ENCODE measurements at regions not wholly inside any gene's neighbourhood (a gene's known extent, or its start where the extent isn't known, plus 50 kb on each side); places are given as distances from the start of the nearest gene placed in this dataset.

DNA sequence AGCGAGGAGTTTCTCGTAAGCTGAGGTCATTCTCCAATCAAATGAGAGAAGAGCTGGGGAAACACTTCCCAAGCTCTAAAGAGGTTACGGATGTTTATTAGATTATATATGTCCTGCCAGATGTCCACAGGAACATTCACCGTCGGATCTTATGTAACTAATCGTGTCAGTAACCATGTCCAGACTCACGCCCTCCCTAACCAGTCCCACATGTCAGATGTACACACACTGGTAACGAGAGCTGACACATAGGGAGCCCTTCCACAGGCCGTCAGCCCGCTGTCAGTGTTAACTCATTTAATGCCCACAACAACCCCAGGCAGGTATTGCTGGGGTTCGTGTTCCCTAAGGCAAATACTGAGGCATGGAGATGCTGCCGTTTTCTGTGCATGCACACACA is 223.7 kb upstream of the RTL1 start:
- H3K9ac ChIP-seq (ENCODE audit: insufficient read length), result no peak overlapping the region
- no peaks in the 10 kb centered on the region for H3K36me3 ChIP-seq (ENCODE audit: insufficient read depth, low read length)
- H3K27ac ChIP-seq, result no peak overlapping the region
- H3K4me3 ChIP-seq, result no peak overlapping the region
- TF ChIP-seq EZH2 (IDR thresholded peaks at IDR 0.05) (no peak), POLR2AphosphoS5 (IDR thresholded peaks at IDR 0.05; ENCODE audit: borderline replicate concordance, low read depth, low read length) (no peak), FOXP2 (optimal IDR thresholded peaks at IDR 0.05; ENCODE audit: control extremely low read depth, extremely low read length, insufficient read depth) (no peak)
- H3K9me3 ChIP-seq (ENCODE audit: low read depth, low read length), result no peaks in the 10 kb centered on the region
- DNase-seq (ENCODE audit: low read depth, low spot score), result no peak

DNA sequence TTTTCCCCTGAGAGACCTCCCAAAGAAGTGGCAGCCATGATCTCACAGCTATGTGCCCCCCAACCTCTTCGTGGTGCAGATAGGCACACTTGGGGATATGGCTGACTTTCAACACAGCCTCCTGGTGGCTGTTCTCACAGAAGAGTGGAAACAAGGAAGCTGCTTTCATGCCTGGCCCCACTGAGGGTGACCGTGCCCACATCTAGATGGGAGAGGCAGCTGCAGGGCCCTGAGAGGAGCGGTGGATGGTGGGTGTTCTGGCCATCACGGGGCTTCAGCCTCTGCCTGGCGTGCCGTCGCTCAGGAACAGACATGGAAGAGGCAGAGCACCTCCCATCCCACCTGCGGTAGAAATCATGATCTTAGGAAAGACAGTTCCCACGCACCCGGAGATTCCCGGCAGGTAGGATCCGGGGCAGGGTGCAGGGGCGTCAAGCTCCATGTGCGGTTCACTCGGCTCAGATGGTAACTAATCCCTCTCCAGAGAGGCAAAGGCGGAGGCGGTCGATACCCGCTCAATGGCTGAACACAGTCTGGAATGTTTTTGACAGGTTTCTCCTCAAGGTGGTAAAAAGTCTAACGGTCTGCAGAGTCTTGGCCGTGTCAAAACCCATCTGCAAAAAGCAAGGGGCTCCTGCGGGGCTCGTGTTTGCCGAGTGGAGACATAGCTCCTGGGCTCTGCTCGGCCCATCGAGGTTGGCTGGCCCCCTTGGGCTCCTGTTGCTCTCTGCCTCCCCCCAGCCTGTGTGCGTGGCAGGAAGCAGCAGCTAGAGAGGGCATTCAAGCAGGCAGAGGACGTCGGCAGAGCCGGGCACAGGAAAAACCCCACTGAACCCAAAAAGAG is 225.2 kb upstream of the RTL1 start:
- Histone ChIP-seq H3K4me3 (no peak overlapping the region), H3K9ac (ENCODE audit: insufficient read length) (no peak overlapping the region), H3K36me3 (ENCODE audit: insufficient read depth, low read length) (no peaks in the 10 kb centered on the region), H3K27ac (no peak overlapping the region), H3K9me3 (ENCODE audit: low read depth, low read length) (no peaks in the 10 kb centered on the region)
- no peak for TF ChIP-seq POLR2AphosphoS5 (IDR thresholded peaks at IDR 0.05; ENCODE audit: borderline replicate concordance, low read depth, low read length)
- no peak for TF ChIP-seq FOXP2 (optimal IDR thresholded peaks at IDR 0.05; ENCODE audit: control extremely low read depth, extremely low read length, insufficient read depth)
- no peak for DNase-seq (ENCODE audit: low read depth, low spot score)

DNA sequence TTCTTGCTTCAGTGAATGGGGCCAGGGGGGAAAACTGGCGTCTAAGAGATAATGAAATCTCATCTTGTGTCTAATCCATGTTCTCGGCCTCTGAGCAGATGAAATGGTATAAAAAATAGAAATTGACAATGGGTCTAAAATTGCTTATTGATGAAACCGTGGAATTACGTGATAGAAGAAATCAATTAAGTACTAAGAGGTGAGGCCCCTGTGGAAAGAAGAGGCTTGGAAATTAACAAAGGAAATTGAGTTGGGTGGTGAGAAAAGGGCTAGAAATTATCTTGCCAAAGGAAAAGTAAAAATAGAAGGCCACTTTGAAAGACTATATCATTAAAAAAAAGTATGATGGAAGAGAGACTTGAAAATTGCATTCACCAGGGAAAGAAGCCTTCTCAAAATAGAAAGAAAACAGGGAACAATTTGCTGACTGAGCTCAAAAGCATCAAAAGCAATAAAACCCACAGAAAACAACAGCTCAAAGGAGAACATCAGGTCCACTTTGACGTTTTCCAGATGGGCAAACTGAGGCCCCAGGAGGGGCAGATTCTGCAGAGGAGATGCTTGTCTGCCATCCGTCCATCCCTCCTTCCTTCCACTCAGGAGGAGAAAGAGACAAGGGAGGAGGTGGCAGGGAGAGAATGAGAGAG is 226.1 kb upstream of the RTL1 start:
- Histone ChIP-seq H3K9ac (ENCODE audit: insufficient read length) (no peak overlapping the region), H3K36me3 (ENCODE audit: insufficient read depth, low read length) (no peaks in the 10 kb centered on the region), H3K9me3 (ENCODE audit: low read depth, low read length) (no peaks in the 10 kb centered on the region), H3K4me3 (no peak overlapping the region), H3K27ac (no peak overlapping the region)
- no peak for DNase-seq (ENCODE audit: low read depth, low spot score)
- TF ChIP-seq FOXP2 (optimal IDR thresholded peaks at IDR 0.05; ENCODE audit: control extremely low read depth, extremely low read length, insufficient read depth) (no peak), EZH2 (IDR thresholded peaks at IDR 0.05) (no peak), POLR2AphosphoS5 (IDR thresholded peaks at IDR 0.05; ENCODE audit: borderline replicate concordance, low read depth, low read length) (no peak)

DNA sequence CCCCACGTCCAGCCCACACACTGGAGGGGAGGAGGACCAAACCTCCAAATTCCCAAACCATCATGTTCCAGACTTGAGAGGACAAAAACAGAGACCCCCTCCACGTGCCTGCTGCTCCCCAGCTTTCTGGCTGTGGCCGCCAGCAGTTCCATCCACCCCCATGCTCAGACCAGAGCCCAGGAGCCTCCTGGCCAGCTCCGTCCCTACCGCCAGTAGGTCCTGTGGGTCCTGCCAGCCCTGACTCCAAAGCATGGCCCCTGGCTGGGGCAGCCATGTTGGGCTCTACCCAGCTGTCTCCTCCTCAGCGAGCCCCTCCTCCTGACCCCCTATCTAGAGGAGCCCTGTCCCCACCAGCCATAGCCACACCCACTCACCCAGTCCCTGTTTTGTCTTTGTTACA is 227.3 kb upstream of the RTL1 start:
- no peak overlapping the region for H3K27ac ChIP-seq
- no peak overlapping the region for H3K9ac ChIP-seq (ENCODE audit: insufficient read length)
- H3K36me3 ChIP-seq (ENCODE audit: insufficient read depth, low read length), result no peaks in the 10 kb centered on the region
- no peaks in the 10 kb centered on the region for H3K9me3 ChIP-seq (ENCODE audit: low read depth, low read length)
- TF ChIP-seq EZH2 (IDR thresholded peaks at IDR 0.05), result no peak
- no peak for TF ChIP-seq FOXP2 (optimal IDR thresholded peaks at IDR 0.05; ENCODE audit: control extremely low read depth, extremely low read length, insufficient read depth)
- no peak for DNase-seq (ENCODE audit: low read depth, low spot score)
- H3K4me3 ChIP-seq, result no peak overlapping the region

DNA sequence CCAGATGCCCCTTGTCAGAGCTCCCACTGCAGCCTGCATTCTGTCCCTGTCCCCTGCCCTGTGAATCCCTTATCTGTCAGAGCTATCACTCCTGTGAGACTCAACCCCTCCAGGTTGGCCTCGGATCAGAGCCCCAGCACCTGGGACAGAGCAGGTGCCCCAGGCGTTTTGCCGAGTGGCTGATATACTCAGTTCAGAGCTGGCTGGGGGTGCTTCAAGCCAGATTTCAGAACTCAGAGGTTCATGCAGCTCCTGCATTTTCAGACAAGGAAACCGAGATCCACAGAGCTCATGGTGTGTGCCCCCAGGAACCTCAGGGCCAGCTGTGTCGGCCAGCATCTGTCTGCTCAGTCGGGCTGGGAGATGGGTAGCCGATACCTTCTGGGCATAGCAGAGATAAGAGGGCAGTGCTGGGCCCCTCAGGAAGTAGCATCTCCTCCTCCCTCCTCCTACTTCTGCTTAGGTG is 228.0 kb upstream of the RTL1 start:
- Histone ChIP-seq H3K9ac (ENCODE audit: insufficient read length) (no peak overlapping the region), H3K27ac (no peak overlapping the region), H3K36me3 (ENCODE audit: insufficient read depth, low read length) (no peaks in the 10 kb centered on the region), H3K4me3 (no peak overlapping the region), H3K9me3 (ENCODE audit: low read depth, low read length) (no peaks in the 10 kb centered on the region)
- TF ChIP-seq POLR2AphosphoS5 (IDR thresholded peaks at IDR 0.05; ENCODE audit: borderline replicate concordance, low read depth, low read length), result no peak
- TF ChIP-seq EZH2 (IDR thresholded peaks at IDR 0.05), result no peak
- no peak for TF ChIP-seq FOXP2 (optimal IDR thresholded peaks at IDR 0.05; ENCODE audit: control extremely low read depth, extremely low read length, insufficient read depth)
- DNase-seq (ENCODE audit: low read depth, low spot score), result no peak

DNA sequence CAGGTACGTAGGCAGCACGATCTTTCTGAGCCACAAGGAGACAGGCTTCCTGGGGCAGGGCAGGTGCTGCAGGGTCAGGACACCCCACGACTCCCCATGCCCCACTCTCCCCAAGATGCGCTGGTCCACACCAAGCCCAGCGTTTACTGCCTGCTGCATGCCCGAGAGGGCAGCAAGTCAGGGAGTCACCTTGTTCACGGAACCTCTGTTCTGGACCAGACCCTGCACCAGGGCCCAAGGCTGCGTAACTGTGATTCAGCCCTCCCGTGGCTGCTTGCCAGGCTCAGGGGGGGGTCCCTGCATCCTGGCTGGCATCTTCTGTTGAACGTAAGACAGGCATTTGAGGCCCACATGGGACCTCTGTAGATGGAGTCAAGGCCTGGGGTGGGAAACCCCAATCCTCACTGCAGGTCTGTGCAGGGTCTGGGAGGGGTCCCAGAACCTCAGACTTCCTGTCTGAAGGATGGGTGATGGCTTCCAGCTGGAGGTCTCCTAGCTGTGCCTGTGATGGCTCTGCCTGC is 228.6 kb upstream of the RTL1 start:
- no peak overlapping the region for H3K27ac ChIP-seq
- no peaks in the 10 kb centered on the region for H3K9me3 ChIP-seq (ENCODE audit: low read depth, low read length)
- H3K36me3 ChIP-seq (ENCODE audit: insufficient read depth, low read length), result no peaks in the 10 kb centered on the region
- DNase-seq (ENCODE audit: low read depth, low spot score), result no peak
- TF ChIP-seq POLR2AphosphoS5 (IDR thresholded peaks at IDR 0.05; ENCODE audit: borderline replicate concordance, low read depth, low read length) (no peak), EZH2 (IDR thresholded peaks at IDR 0.05) (no peak), FOXP2 (optimal IDR thresholded peaks at IDR 0.05; ENCODE audit: control extremely low read depth, extremely low read length, insufficient read depth) (no peak)
- H3K4me3 ChIP-seq, result no peak overlapping the region
- no peak overlapping the region for H3K9ac ChIP-seq (ENCODE audit: insufficient read length)

DNA sequence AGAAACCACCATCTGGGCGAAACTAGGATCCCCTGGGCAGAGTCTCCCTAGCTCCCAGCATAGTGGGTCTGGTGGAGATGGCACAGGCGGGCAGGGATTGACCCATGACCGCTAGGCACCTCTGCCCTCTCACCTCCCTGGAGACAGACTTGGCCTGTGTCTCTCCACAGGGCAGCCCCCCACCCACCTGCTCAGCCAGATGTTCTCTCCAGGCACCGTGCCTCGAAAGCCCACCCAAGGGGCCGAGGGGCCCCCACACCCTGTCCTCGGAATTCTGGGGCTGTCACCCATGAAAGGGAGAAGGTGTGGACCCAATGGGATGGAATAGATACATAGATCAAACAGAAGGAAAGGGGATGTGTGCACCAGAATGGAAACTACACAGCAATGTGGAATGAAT is 229.1 kb upstream of the RTL1 start:
- Histone ChIP-seq H3K9ac (ENCODE audit: insufficient read length) (no peak overlapping the region), H3K36me3 (ENCODE audit: insufficient read depth, low read length) (no peaks in the 10 kb centered on the region), H3K9me3 (ENCODE audit: low read depth, low read length) (no peaks in the 10 kb centered on the region), H3K27ac (no peak overlapping the region), H3K4me3 (no peak overlapping the region)
- no peak for DNase-seq (ENCODE audit: low read depth, low spot score)
- TF ChIP-seq FOXP2 (optimal IDR thresholded peaks at IDR 0.05; ENCODE audit: control extremely low read depth, extremely low read length, insufficient read depth), result no peak
- TF ChIP-seq POLR2AphosphoS5 (IDR thresholded peaks at IDR 0.05; ENCODE audit: borderline replicate concordance, low read depth, low read length), result no peak
- TF ChIP-seq EZH2 (IDR thresholded peaks at IDR 0.05), result no peak

DNA sequence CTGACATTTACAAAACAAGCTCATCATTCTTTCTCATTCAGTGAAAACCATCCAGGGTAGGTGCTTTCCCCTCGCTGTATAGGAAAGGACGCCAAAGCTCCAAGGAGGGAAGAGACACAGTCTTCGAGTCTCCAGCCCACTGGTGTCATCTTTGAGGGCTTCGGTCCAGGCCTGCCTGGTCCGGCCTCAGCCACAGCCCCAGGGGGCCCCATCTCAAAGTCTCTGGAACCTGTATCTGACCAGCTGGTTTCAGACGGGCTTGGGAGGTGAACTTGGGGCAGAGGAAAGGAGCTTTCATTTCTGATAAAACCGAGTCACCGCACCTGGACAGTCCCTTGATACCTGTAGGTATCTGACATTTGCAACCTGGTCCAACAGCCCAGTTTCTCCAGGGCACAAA is 229.5 kb upstream of the RTL1 start:
- Histone ChIP-seq H3K27ac (no peak overlapping the region), H3K4me3 (no peak overlapping the region), H3K9ac (ENCODE audit: insufficient read length) (no peak overlapping the region), H3K9me3 (ENCODE audit: low read depth, low read length) (no peaks in the 10 kb centered on the region), H3K36me3 (ENCODE audit: insufficient read depth, low read length) (no peaks in the 10 kb centered on the region)
- no peak for TF ChIP-seq EZH2 (IDR thresholded peaks at IDR 0.05)
- no peak for DNase-seq (ENCODE audit: low read depth, low spot score)

All from SK-N-MC (cell line).